Natural killer cell (primary cell): ENCODE measurements at regions not wholly inside any gene's neighbourhood (a gene's known extent, or its start where the extent isn't known, plus 50 kb on each side); places are given as distances from the start of the nearest gene placed in this dataset.

Experiments used
- ATAC-seq, 3 donors: fragments of 150-1000 bp in 2 of 3; fragments of 200-7000 bp in 1 of 3; cut with Tn5 transposase; 1 replicate in 1 of 3; 2 replicates in 2 of 3; pipeline ENCODE4 v1.10.0; 2021; ENCODE audit warnings: mild to moderate bottlenecking in 2 of 3, moderate library complexity in 2 of 3
- DNase-seq, 2 donors: peaks; one replicate each; pipeline versions ENCODE4 v3.0.0 to v3.0.0-alpha.2; 2013 to 2021; ENCODE audit warnings: mixed read lengths in 1 of 2
- H3K27ac ChIP-seq: one replicate; pipeline ENCODE4 v1.5.1; 2013; ENCODE audit warnings: mild to moderate bottlenecking, low read length
- H3K27me3 ChIP-seq: one replicate; pipeline ENCODE4 v1.6.1; 2013; ENCODE audit warnings: low read length; ENCODE audit not compliant: control insufficient read depth, insufficient read depth
- H3K36me3 ChIP-seq: one replicate; pipeline ENCODE4 v1.6.1; 2013; ENCODE audit warnings: low read length; ENCODE audit not compliant: control insufficient read depth, insufficient read depth
- H3K4me1 ChIP-seq: one replicate; pipeline ENCODE4 v1.6.1; 2013; ENCODE audit warnings: low read length; ENCODE audit not compliant: control insufficient read depth, insufficient read depth
- H3K4me3 ChIP-seq: one replicate; pipeline ENCODE4 v1.5.1; 2013; ENCODE audit warnings: low read length
- H3K9me3 ChIP-seq: one replicate; pipeline ENCODE4 v1.6.1; 2013; ENCODE audit warnings: low read length; ENCODE audit not compliant: control insufficient read depth, insufficient read depth
- H3K27ac Mint-ChIP-seq, 2 donors: one replicate each; pipeline ENCODE4 v1.8.0; 2022; ENCODE audit warnings: mild to moderate bottlenecking in 2 of 2, mixed read lengths in 2 of 2, moderate library complexity in 1 of 2
- H3K27me3 Mint-ChIP-seq, 2 donors: one replicate each; pipeline ENCODE4 v1.8.0; 2022; ENCODE audit warnings: low read depth in 2 of 2, mixed read lengths in 2 of 2
- H3K36me3 Mint-ChIP-seq: one replicate; pipeline ENCODE4 v1.8.0; 2022; ENCODE audit warnings: mixed read lengths
- H3K4me1 Mint-ChIP-seq, 2 donors: one replicate each; pipeline ENCODE4 v1.8.0; 2022; ENCODE audit warnings: mixed read lengths in 2 of 2
- H3K4me3 Mint-ChIP-seq: one replicate; pipeline ENCODE4 v1.8.0; 2022; ENCODE audit warnings: mild to moderate bottlenecking, moderate library complexity, mixed read lengths
- H3K9me3 Mint-ChIP-seq, 2 donors: one replicate each; pipeline ENCODE4 v1.8.0; 2022; ENCODE audit warnings: mixed read lengths in 2 of 2
- whole genome bisulfite sequencing: methylation state at CpG from one replicate; pipeline ENCODE4 v1.1.7; 2013; ENCODE audit warnings: missing lambda C conversion rate; ENCODE audit not compliant: insufficient coverage; 5-methylcytosine and 5-hydroxymethylcytosine counted together
- intact Hi-C: fragments of 100-400 bp; cut with micrococcal nuclease; formaldehyde crosslinking; loops from one replicate; pipeline ENCODE4 v1.14.2; 2022
- TF ChIP-seq, protein P1 (sequence below): fragments of 200-600 bp; IDR thresholded peaks from one replicate; pipeline ENCODE4 v1.8.0; 2022; ENCODE audit warnings: antibody characterized with exemption

DNA sequence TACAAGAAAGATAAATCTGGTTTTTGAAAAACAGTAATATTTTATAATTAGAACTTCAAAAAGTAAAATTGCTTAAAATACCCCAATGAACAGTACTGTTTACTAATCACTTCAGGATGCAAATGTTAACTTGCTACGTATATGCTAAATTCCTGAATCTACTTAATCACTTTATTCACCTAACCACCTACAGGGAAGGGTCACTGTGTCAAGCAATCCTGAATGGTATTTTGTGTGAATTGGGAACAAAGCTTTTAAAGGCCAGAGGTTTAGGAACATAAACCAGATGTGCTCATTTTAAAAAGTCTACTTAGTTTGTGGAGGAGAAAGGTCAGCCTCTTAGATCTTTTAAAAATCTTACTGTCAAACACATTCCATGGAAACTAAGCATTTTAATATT lies 1143.0 kb upstream of the ADGRL2 start:
- Mint-ChIP-seq H3K4me3 (no peak overlapping the region), H3K27ac (no peak overlapping the region), H3K4me1 (no peaks in the 10 kb centered on the region), H3K27me3 (no peaks in the 10 kb centered on the region), H3K9me3 (peaks cover 16 to 26% of the 10 kb centered on the region in 2 donors), H3K36me3 (peaks cover 15% of the 10 kb centered on the region)
- Histone ChIP-seq H3K27ac (no peak overlapping the region), H3K9me3 (peaks cover 6% of the 10 kb centered on the region), H3K4me1 (no peaks in the 10 kb centered on the region), H3K4me3 (no peak overlapping the region), H3K36me3 (no peaks in the 10 kb centered on the region), H3K27me3 (no peaks in the 10 kb centered on the region)
- 100% methylated on average over 1 of the region's 1 CpG for WGBS
- DNase-seq (no peak), ATAC-seq (no peak)
- TF ChIP-seq, protein P1, sequence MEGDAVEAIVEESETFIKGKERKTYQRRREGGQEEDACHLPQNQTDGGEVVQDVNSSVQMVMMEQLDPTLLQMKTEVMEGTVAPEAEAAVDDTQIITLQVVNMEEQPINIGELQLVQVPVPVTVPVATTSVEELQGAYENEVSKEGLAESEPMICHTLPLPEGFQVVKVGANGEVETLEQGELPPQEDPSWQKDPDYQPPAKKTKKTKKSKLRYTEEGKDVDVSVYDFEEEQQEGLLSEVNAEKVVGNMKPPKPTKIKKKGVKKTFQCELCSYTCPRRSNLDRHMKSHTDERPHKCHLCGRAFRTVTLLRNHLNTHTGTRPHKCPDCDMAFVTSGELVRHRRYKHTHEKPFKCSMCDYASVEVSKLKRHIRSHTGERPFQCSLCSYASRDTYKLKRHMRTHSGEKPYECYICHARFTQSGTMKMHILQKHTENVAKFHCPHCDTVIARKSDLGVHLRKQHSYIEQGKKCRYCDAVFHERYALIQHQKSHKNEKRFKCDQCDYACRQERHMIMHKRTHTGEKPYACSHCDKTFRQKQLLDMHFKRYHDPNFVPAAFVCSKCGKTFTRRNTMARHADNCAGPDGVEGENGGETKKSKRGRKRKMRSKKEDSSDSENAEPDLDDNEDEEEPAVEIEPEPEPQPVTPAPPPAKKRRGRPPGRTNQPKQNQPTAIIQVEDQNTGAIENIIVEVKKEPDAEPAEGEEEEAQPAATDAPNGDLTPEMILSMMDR, result no peak
- intact Hi-C loops, result no loop called here

DNA sequence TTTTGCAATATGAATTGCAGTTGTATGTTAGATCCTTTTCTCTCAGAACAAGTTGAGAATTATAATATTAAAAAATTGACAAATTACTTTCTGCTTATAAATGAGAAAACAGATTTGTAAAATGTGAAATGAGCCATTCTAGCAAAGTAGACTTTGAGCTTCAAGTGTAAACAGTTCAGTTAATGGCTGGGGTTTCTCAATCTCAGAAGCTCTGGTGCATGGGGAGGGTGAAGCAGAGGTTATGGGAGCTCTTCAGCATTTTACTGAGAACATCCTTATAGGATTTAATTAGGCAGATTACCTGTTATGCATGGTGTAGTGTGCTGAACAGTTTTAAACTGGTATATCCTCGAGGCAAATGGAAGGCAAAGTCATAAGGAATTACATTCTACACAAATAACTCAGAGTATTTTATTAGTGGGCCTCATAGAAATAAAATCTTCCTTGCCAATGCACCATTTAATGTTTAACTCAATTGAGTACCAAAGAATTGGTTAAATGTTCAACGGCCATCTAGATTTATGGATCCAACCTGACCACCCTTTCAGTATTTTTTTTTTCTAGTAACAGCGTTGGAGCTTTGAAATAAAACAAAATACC lies 1143.6 kb upstream of the ADGRL2 start:
- WGBS, result 67% methylated on average over 1 of the region's 3 CpGs
- intact Hi-C loops, result no loop called here
- H3K27me3 ChIP-seq, result no peaks in the 10 kb centered on the region
- no peak overlapping the region for H3K4me3 ChIP-seq
- DNase-seq (no peak), ATAC-seq (no peak)
- Mint-ChIP-seq H3K4me1 (no peaks in the 10 kb centered on the region), H3K27ac (no peak overlapping the region), H3K36me3 (peaks cover 11% of the 10 kb centered on the region), H3K27me3 (no peaks in the 10 kb centered on the region), H3K4me3 (no peak overlapping the region), H3K9me3 (peaks cover 16 to 26% of the 10 kb centered on the region in 2 donors)
- peaks cover 6% of the 10 kb centered on the region for H3K9me3 ChIP-seq
- no peak overlapping the region for H3K27ac ChIP-seq
- TF ChIP-seq, protein P1, result no peak
- no peaks in the 10 kb centered on the region for H3K36me3 ChIP-seq
- no peaks in the 10 kb centered on the region for H3K4me1 ChIP-seq

DNA sequence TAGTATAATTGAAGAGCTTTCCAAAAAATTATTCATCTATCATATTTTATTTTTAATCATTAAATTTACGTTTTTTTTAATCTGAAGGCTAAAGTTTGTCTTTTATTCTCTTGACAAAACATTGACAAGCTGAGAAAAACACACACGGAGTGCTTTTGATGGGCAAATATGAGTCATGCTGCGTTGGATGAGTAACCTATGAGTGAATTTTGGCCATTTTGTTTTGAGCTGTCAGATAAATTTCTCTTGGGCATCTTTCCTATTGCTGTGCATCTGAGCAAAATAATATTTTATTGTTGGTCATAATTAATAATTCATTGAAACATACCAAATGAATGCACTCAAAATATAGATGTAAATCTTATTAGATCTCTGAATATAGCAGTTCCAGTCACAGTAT lies 1144.1 kb upstream of the ADGRL2 start:
- Mint-ChIP-seq H3K27me3 (no peaks in the 10 kb centered on the region), H3K4me3 (no peak overlapping the region), H3K4me1 (no peaks in the 10 kb centered on the region), H3K27ac (no peak overlapping the region), H3K36me3 (peaks cover 6% of the 10 kb centered on the region), H3K9me3 (peaks cover 16 to 25% of the 10 kb centered on the region in 2 donors)
- 71% methylated on average over 3 of the region's 3 CpGs for WGBS
- Histone ChIP-seq H3K4me3 (no peak overlapping the region), H3K27ac (no peak overlapping the region), H3K9me3 (peaks cover 6% of the 10 kb centered on the region), H3K36me3 (no peaks in the 10 kb centered on the region), H3K27me3 (no peaks in the 10 kb centered on the region), H3K4me1 (no peaks in the 10 kb centered on the region)
- no peak for DNase-seq
- TF ChIP-seq, protein P1, result no peak
- no peak for ATAC-seq
- intact Hi-C loops, result no loop called here

DNA sequence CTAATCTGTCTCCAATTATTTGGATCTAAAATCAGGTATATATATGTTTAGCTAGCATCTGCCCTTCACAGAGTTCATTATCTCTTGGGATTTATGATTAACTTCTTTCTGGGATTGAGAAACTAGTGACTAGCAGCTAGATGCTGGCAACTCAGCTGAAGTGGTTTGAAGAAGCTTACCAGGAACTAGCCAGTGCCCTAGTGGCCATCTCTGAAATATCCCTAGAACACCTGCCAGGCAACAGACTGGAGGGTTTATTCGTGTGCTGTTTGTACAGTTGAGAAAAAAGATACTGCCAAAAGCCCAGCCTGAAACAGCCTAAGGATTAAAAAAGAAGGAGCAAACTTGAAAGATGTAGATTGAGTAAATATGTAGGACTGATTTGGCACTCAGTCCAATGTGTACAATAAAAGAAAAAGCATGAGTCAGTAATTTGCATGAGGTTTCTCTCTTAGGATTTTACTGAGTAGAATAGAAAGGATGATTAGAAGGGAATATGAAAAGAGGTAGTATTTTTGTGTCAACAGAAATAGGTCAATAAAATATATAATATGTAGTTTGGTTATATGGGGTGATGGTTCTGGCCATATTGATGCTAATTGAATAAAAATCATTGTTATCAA lies 1144.6 kb upstream of the ADGRL2 start:
- WGBS, result 46% methylated on average over 1 of the region's 1 CpG

More for the DNA sequence above, 1144.6 kb upstream of the ADGRL2 start:
- ATAC-seq, result no peak
- Mint-ChIP-seq H3K4me3 (no peak overlapping the region), H3K27me3 (no peaks in the 10 kb centered on the region), H3K9me3 (peaks cover 14 to 23% of the 10 kb centered on the region in 2 donors), H3K27ac (no peak overlapping the region), H3K36me3 (peaks cover under 1% of the 10 kb centered on the region), H3K4me1 (no peaks in the 10 kb centered on the region)
- no peaks in the 10 kb centered on the region for H3K27me3 ChIP-seq
- peaks cover 6% of the 10 kb centered on the region for H3K9me3 ChIP-seq
- intact Hi-C loops, result no loop called here
- H3K36me3 ChIP-seq, result no peaks in the 10 kb centered on the region
- H3K27ac ChIP-seq, result no peak overlapping the region
- H3K4me3 ChIP-seq, result no peak overlapping the region
- TF ChIP-seq, protein P1, result no peak
- DNase-seq, result no peak
- H3K4me1 ChIP-seq, result no peaks in the 10 kb centered on the region
